ENCODE measurements at regions not wholly inside any gene's neighbourhood (a gene's known extent, or its start where the extent isn't known, plus 50 kb on each side); places are given as distances from the start of the nearest gene placed in this dataset.
"Not testable (repeated sequence)": the region's sequence is repeated elsewhere in the genome, so short reads cannot be mapped to it uniquely, and the experiment has no call there.

DNA sequence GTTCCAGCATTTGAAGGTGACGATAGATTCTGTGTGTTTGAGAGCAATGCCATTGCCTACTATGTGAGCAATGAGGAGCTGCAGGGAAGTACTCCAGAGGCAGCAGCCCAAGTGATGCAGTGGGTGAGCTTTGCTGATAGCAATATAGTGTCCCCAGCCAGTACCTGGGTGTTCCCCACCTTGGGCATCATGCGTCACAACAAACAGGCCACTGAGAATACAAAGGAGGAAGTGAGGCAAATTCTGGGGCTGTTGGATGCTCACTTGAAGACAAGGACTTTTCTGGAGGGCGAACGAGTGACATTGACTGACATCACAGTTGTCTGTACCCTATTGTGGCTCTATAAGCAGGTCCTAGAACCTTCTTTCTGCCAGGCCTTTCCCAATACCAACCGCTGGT, 142.0 kb downstream of the PLS3 start:
- no peak for DNase-seq

DNA sequence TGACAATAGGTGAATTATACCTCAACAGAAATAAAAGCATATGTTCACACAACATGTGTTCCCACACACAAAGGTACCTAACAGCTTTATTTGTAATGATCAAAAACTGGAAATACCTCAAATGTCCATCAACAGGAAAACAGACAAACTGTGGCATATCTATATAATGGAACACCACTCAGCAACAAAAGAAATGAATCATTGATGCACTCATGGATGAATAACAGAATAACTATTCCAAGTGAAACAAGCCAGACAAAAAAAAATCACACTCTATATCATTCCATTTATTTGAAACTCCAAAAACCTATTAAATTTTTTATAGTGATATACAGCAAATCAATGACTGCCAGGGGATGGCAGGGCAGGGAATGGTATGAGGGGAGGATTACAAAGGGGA, 148.1 kb downstream of the PLS3 start:
- DNase-seq, result no peak

DNA sequence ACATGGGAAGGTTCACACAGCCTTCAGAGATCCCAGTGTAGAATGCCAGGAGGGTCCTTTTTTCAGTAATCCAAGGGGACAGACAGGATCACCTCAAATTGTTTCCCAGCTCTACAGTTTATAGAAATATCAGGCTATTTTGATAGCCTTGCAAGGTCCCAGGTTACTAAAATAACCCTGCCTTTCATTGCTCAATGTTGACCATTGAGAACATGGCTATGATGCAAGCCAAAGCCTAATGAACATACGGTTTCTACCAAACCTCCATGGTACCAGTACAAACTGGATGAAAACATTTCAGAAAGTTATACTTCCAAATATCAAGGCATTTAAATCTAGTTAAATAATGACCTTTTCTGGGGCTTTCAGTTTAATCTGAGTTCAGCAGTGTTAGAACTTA, 151.5 kb downstream of the PLS3 start:
- no peak for DNase-seq

DNA sequence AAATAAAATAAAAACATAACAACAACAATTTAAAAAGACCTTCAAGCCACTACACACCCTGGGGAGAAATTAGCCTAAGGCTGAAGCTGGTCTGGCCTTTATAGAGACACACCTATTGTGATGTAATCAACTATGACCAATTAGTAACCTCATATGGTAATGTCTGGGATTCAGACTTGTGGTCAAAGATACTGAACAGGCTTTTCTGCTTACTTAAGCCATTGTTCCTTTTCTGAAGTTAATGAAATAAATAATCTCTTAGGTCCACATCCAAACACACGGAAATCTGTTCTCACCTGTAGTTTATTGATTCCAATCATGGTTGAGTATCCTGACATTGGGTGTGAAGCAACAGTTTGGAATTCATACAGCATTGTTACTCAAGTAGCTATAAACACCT, 152.5 kb downstream of the PLS3 start:
- no peak for DNase-seq

DNA sequence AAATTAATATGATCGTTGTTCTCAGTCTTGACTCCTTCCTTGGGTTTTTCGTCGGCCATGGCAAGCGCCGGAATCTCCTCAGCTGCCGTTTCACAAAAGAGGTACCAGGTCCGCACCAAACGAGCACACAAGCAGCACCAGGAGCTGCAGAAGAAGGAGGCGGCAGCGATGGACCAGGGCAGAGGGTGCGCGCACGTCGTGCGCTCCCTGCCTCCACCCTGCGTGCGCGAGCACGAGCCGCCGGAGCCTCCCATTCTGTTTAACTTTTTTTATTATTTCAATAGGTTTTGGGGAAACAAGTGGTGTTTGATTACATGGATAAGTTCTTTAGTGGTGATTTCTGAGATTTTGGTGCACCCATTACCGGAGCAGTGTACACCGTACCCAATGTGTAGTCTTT, 158.2 kb downstream of the PLS3 start:
- peak; percentile 48 for DNase-seq

DNA sequence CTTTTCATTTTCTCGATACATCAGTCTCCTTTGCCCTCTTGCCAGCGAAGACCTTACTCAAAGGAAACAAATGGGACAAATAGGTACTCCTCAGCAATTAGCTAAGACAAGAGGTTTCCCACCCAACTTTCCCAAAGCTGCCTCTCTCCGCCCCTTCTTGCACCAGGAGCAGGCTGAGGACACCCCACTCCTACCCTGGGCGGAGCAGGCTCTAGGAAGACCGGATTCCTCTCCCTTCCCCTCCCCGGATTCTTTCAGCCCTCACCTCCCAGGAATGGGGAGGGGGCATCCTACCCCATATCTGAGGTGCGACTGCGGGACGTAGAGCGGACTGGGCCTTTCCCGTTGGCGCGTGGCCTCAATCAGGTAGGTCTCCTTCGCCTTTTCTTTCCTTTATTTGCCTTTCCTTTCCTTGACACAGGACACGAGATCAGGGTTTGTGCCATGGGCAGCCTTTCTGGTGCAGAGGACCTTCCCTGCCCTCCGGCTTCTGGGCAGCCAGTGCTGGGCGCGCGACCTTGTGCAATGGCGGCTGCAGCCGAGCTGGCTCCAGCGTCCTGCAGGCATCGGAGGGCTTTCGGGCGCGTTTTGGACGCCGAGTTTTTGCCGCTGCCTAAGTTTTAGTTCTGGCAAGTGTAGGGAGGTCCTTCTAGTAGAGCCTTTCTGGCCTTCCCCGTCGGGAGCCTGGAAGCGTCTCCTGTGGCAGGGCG, 161.9 kb downstream of the PLS3 start:
- not testable (repeated sequence) for DNase-seq

DNA sequence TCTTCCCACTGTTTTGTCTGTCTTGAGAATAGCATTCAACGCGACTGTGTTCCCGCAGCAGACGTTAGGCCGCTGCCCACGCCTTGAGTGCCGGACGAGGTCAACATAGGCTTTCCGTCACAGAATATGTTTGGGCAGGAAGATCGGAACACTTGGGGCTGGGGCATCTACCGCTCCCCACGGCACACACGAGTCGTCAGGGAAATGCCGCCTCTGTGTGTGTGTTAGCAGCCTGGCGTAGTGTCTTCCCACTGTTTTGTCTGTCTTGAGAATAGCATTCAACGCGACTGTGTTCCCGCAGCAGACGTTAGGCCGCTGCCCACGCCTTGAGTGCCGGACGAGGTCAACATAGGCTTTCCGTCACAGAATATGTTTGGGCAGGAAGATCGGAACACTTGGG, 164.4 kb downstream of the PLS3 start:
- DNase-seq, result not testable (repeated sequence)

DNA sequence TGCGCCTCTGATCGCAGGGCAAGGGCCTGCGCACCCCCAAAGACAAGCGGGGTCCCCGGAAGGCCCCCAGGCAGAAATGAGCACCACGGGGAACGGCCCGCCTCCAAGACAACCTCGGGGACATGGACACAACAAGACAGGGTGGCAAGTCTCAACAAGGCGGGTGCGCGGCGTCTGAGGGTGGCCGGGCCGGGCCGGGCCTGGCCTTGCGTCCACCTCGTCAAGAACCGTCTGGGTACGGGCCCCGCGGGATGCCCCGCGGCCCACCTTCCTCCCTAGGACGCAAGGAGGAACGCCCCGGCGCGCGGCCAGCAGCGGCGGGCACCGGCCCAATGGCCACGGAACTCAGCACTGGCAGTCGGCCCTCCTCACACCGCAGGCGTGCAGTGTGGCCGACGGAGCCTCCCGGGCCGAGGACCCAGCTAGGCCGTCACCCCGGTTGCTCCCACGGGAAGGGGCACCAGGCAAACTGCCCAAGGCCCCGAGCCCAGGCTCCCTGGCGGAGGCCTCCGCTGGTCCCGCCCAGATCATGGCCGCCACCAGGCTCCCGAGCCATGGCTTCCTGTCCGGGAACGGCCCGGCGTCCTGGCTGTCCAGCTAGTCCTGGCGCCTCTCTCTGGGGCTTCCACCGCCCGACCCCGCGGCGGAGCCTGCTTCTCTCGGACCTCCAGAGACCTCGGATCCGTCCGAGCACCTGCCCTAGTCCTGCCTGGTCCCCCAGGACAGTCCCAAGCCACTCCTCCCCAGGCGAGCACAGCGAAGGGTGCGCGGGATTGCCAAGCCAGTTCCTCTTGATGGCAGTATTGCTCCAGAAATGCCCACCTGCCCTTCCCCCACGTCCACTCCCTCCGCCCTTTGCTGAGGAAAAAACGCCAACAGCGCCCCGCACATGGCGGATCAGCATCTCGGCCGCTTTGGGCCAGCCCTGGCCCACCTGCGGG, 167.1 kb downstream of the PLS3 start:
- DNase-seq, result not testable (repeated sequence)

DNA sequence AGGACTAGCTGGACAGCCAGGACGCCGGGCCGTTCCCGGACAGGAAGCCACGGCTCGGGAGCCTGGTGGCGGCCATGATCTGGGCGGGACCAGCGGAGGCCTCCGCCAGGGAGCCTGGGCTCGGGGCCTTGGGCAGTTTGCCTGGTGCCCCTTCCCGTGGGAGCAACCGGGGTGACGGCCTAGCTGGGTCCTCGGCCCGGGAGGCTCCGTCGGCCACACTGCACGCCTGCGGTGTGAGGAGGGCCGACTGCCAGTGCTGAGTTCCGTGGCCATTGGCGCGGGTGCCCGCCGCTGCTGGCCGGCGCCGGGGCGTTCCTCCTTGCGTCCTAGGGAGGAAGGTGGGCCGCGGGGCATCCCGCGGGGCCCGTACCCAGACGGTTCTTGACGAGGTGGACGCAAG, 171.6 kb downstream of the PLS3 start:
- DNase-seq, result not testable (repeated sequence)

DNA sequence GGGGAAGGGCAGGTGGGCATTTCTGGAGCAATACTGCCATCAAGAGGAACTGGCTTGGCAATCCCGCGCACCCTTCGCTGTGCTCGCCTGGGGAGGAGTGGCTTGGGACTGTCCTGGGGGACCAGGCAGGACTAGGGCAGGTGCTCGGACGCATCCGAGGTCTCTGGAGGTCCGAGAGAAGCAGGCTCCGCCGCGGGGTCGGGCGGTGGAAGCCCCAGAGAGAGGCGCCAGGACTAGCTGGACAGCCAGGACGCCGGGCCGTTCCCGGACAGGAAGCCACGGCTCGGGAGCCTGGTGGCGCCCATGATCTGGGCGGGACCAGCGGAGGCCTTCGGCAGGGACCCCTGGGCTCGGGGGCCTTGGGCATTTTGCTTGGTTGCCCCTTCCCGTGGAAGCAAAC, 174.3 kb downstream of the PLS3 start:
- not testable (repeated sequence) for DNase-seq

Data from NCI-H345 (cell line).